SK-N-SH (cell line): ENCODE measurements at regions not wholly inside any gene's neighbourhood (a gene's known extent, or its start where the extent isn't known, plus 50 kb on each side); places are given as distances from the start of the nearest gene placed in this dataset.

Experiments used
- CTCF ChIA-PET: fragments of 300-600, 350-600 bp; formaldehyde crosslinking; extraction: SDS; loops from one replicate; lab custom pipeline; 2021; lab: Yijun Ruan, JAX
- POLR2A ChIA-PET: fragments of 350-600 bp; sonication (Branson Sonifier 250); formaldehyde crosslinking; extraction: SDS; loops from one replicate; lab custom pipeline; 2020; ENCODE audit warnings: antibody characterized with exemption, inconsistent platforms; lab: Yijun Ruan, JAX
- DNase-seq: peaks from one replicate; pipeline ENCODE4 v3.0.0; 2012
- H2AFZ ChIP-seq: fragments of 200-600 bp; sonication (generic); 2 replicates; pipeline ENCODE4 v1.8.1; 2016; ENCODE audit warnings: antibody characterized with exemption, mild to moderate bottlenecking, low read depth
- H3F3A ChIP-seq: fragments of 200-600 bp; sonication (generic); replicated peaks from 2 replicates; pipeline ENCODE3; 2016; ENCODE audit warnings: antibody characterized with exemption, mild to moderate bottlenecking; ENCODE audit not compliant: insufficient read depth
- H3K27ac ChIP-seq, 2 experiments: fragments of 200-500 bp in 1 of 2; fragments of 200-600 bp in 1 of 2; sonication (Bioruptor generic) in 1 of 2; sonication (generic), shearing (Covaris generic) in 1 of 2; 2 replicates each; pipeline versions ENCODE4 v1.5.1 to v1.6.1; 2014 to 2016; ENCODE audit warnings: low read depth in 2 of 2, inconsistent platforms in 1 of 2, low read length in 1 of 2, mild to moderate bottlenecking in 1 of 2, mixed read lengths in 1 of 2
- H3K27me3 ChIP-seq: fragments of 200-600 bp; sonication (generic), shearing (Covaris generic); 2 replicates; pipeline ENCODE4 v1.6.1; 2016; ENCODE audit warnings: mixed run types; ENCODE audit not compliant: insufficient read depth
- H3K36me3 ChIP-seq, 2 experiments: fragments of 200-500 bp in 1 of 2; fragments of 200-600 bp in 1 of 2; sonication (Bioruptor generic) in 1 of 2; sonication (generic) in 1 of 2; replicated peaks in 1 of 2; 2 replicates each; pipeline versions ENCODE3 to v1.5.1; 2014 to 2016; ENCODE audit warnings: low read length in 1 of 2, mild to moderate bottlenecking in 1 of 2; ENCODE audit not compliant: insufficient read depth in 2 of 2, control insufficient read depth in 1 of 2
- H3K4me1 ChIP-seq, 2 experiments: fragments of 200-500 bp in 1 of 2; fragments of 200-600 bp in 1 of 2; sonication (Bioruptor generic) in 1 of 2; sonication (generic), shearing (Covaris generic) in 1 of 2; 2 replicates each; pipeline versions ENCODE4 v1.5.1 to v1.6.1; 2014 to 2016; ENCODE audit warnings: low read depth in 1 of 2, low read length in 1 of 2, mixed run types in 1 of 2; ENCODE audit not compliant: insufficient read depth in 2 of 2, control insufficient read depth in 1 of 2
- H3K4me2 ChIP-seq: fragments of 200-600 bp; sonication (generic), shearing (Covaris generic); 2 replicates; pipeline ENCODE4 v1.6.1; 2017; ENCODE audit warnings: mixed run types
- H3K4me3 ChIP-seq, 2 experiments: fragments of 200-500 bp in 1 of 2; fragments of 200-600 bp in 1 of 2; sonication (Bioruptor generic) in 1 of 2; sonication (generic), shearing (Covaris generic) in 1 of 2; 2 replicates each; pipeline versions ENCODE4 v1.5.1 to v1.8.1; 2014 to 2016; ENCODE audit warnings: low read depth in 2 of 2, inconsistent platforms in 1 of 2, low read length in 1 of 2, mild to moderate bottlenecking in 1 of 2, mixed read lengths in 1 of 2, moderate library complexity in 1 of 2
- H3K79me2 ChIP-seq: fragments of 200-600 bp; sonication (generic); 2 replicates; pipeline ENCODE4 v1.8.1; 2017; ENCODE audit warnings: mild to moderate bottlenecking; ENCODE audit not compliant: insufficient read depth
- H3K9ac ChIP-seq: fragments of 200-600 bp; sonication (generic); 2 replicates; pipeline ENCODE4 v1.6.1; 2017; ENCODE audit warnings: mixed run types
- H3K9me2 ChIP-seq: fragments of 200-600 bp; sonication (generic); 2 replicates; pipeline ENCODE4 v1.6.1; 2017; ENCODE audit warnings: mixed run types
- H3K9me3 ChIP-seq: fragments of 200-600 bp; sonication (generic); 2 replicates; pipeline ENCODE4 v1.6.1; 2017; ENCODE audit warnings: mixed run types, mild to moderate bottlenecking, moderate library complexity
- H4K20me1 ChIP-seq: fragments of 200-600 bp; sonication (generic); 2 replicates; pipeline ENCODE4 v1.6.1; 2017; ENCODE audit warnings: mild to moderate bottlenecking, mixed run types; ENCODE audit not compliant: insufficient read depth
- CHD2 ChIP-seq: fragments of 150-350 bp; IDR thresholded peaks from 2 replicates; pipeline ENCODE4 v1.6.1; 2018; ENCODE audit warnings: low read length; ENCODE audit not compliant: partially characterized antibody
- ELF1 ChIP-seq: IDR thresholded peaks from 2 replicates; pipeline ENCODE4 v1.4.0; 2012
- FOSL2 ChIP-seq: IDR thresholded peaks from 2 replicates; pipeline ENCODE4 v1.4.0; 2012; ENCODE audit warnings: low read depth, mild to moderate bottlenecking, moderate library complexity, borderline replicate concordance
- FOXJ3 ChIP-seq: sonication (generic); formaldehyde crosslinking; IDR thresholded peaks from 2 replicates; pipeline ENCODE4 v1.5.1; 2020; ENCODE audit warnings: mild to moderate bottlenecking, missing genetic modification reagents
- FOXM1 ChIP-seq: IDR thresholded peaks from 2 replicates; pipeline ENCODE4 v1.4.0; 2012; ENCODE audit warnings: low read depth, mild to moderate bottlenecking
- GABPA ChIP-seq: IDR thresholded peaks from 2 replicates; pipeline ENCODE4 v1.4.0; 2012; ENCODE audit warnings: low read depth, mild to moderate bottlenecking
- MEF2A ChIP-seq: IDR thresholded peaks from 2 replicates; pipeline ENCODE4 v1.4.0; 2012; ENCODE audit warnings: low read depth, borderline replicate concordance
- MXI1 ChIP-seq: IDR thresholded peaks from 2 replicates; pipeline ENCODE4 v1.6.1; 2012; ENCODE audit warnings: mild to moderate bottlenecking, low read depth, low read length, improper control_type of control experiment
- NFIC ChIP-seq: IDR thresholded peaks from 2 replicates; pipeline ENCODE4 v1.4.0; 2012; ENCODE audit warnings: borderline replicate concordance
- NRF1 ChIP-seq: IDR thresholded peaks from 2 replicates; pipeline ENCODE4 v1.6.1; 2012; ENCODE audit warnings: low read depth, mild to moderate bottlenecking, low read length
- PBX3 ChIP-seq: IDR thresholded peaks from 2 replicates; pipeline ENCODE4; 2012
- RFX5 ChIP-seq: IDR thresholded peaks from 2 replicates; pipeline ENCODE4 v1.6.1; 2012; ENCODE audit warnings: mild to moderate bottlenecking, improper control_type of control experiment, low read length
- TAF1 ChIP-seq: IDR thresholded peaks from 2 replicates; pipeline ENCODE4 v1.6.1; 2012; ENCODE audit warnings: low read depth, mild to moderate bottlenecking, low read length, moderate library complexity, borderline replicate concordance
- USF1 ChIP-seq: IDR thresholded peaks from 2 replicates; pipeline ENCODE4 v1.4.0; 2012; ENCODE audit warnings: low read depth, borderline replicate concordance
- WGBS: methylation state at CpG from one replicate; pipeline ENCODE4 v1.1.6; 2017; ENCODE audit warnings: low lambda C conversion rate; 5-methylcytosine and 5-hydroxymethylcytosine counted together

GRCh38 chr5:98556712-98557111 is 216.8 kb upstream of the RGMB start:
- Histone ChIP-seq H3K4me1 (no peaks in the 10 kb centered on the region), H4K20me1 (no peaks in the 10 kb centered on the region), H3K36me3 (no peaks in the 10 kb centered on the region), H3K27me3 (no peaks in the 10 kb centered on the region), H3F3A (no peaks in the 10 kb centered on the region), H2AFZ (no peak overlapping the region), H3K9ac (no peak overlapping the region), H3K79me2 (no peaks in the 10 kb centered on the region), H3K9me3 (0 out of 2 replicates have a peak, but pooled peaks cover 5% of the 10 kb centered on the region), H3K9me2 (no peaks in the 10 kb centered on the region), H3K4me2 (no peak overlapping the region), H3K27ac (no peak overlapping the region), H3K4me3 (no peak overlapping the region)
- DNase-seq, result no peak
- ChIA-PET CTCF (no interaction called here), POLR2A (no interaction called here)
- 86% methylated on average over 1 of the region's 1 CpG for WGBS
- no peak for TF ChIP-seq FOXM1

GRCh38 chr5:98557916-98558315 is 215.5 kb upstream of the RGMB start:
- CTCF ChIA-PET, result no interaction called here
- TF ChIP-seq USF1 (no peak), FOSL2 (no peak), FOXJ3 (CRISPR knock-in tag) (no peak), ELF1 (no peak), MEF2A (no peak), PBX3 (no peak), NFIC (no peak), FOXM1 (no peak), NRF1 (no peak), RFX5 (no peak), CHD2 (no peak), TAF1 (no peak), MXI1 (no peak), GABPA (no peak)
- Histone ChIP-seq H4K20me1 (no peaks in the 10 kb centered on the region), H3K79me2 (no peaks in the 10 kb centered on the region), H3K27me3 (no peaks in the 10 kb centered on the region), H3K9me2 (no peaks in the 10 kb centered on the region), H3K27ac (no peak overlapping the region), H3K9ac (no peak overlapping the region), H2AFZ (no peak overlapping the region), H3K4me3 (no peak overlapping the region), H3K9me3 (0 out of 2 replicates have a peak, but pooled peaks cover 5% of the 10 kb centered on the region), H3K36me3 (no peaks in the 10 kb centered on the region), H3K4me2 (no peak overlapping the region), H3K4me1 (no peaks in the 10 kb centered on the region), H3F3A (no peaks in the 10 kb centered on the region)
- DNase-seq, result no peak
- POLR2A ChIA-PET, result no interaction called here
